Anterior cingulate cortex (tissue), 58 donors: ENCODE measurements at regions not wholly inside any gene's neighbourhood (a gene's known extent, or its start where the extent isn't known, plus 50 kb on each side); places are given as distances from the start of the nearest gene placed in this dataset.
"Not testable (repeated sequence)": the region's sequence is repeated elsewhere in the genome, so short reads cannot be mapped to it uniquely, and the experiment has no call there.

Experiments
- DNase-seq, 58 donors: peaks; one replicate each; lab custom pipeline; 2025; lab: John Stamatoyannopoulos, UW

DNA sequence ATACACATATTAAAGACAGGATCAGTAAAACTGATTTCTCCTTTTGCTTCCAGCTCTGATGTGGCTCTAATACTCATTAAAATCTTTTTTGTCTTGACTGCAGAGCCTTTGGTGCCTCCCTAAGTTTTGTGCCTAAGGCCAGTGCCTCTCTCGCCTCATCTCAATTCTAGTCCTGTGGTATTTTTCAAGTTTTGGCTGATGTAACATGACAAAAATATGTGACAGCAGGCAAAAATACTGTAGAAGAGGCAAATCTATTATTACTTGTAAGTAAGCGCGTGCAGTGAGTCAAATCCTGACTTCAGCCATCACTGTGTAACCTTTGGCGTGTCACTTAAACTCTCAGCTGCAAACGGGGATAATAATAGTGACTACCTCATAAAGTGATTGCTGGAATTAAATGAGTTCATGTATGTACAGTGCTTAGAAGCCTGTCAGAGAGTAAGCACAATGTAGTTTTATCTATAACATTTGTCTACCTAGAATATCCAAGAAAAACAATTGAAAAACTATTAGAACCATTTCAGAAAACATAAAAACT is 74.0 kb downstream of the MAB21L3 start:
- DNase-seq, result no peak

DNA sequence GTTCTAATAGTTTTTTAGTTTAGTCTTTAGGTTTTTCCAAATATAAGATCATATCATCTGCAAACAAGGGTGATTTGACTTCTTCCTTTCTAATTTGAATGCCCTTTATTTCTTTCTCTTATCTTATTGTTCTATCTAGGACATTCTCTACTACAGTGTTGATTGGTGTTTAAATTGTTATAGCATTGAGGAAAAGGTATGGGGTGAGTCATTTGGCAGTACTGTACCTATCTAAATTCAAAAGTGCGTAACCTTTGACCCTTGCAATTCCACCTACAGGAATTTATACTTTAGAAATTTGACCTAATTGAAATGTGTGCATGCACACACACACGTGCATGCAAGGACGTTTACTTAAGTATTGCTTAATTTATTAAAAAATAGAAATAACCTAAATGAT is 78.3 kb downstream of the MAB21L3 start:
- no peak for DNase-seq

DNA sequence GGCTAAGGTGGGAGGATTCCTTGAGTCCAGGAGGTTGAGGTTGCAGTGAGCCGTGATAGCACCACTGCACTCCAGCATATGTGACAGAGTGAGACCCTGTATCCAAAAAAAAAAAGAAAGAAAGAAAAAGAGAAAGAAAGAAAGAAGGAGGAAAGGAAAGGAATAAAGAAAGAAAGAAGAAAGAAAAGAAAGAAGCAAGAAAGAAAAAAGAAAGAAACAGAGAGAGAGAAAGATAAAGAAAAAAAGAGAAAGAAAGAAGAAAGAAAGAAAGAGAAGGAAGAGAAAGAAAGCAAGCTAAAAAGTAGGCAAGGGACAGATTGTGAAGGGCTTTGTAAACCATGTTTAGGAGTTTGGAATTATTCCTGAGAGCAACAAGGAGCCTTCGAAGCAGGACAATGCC is 80.1 kb downstream of the MAB21L3 start:
- no peak for DNase-seq

DNA sequence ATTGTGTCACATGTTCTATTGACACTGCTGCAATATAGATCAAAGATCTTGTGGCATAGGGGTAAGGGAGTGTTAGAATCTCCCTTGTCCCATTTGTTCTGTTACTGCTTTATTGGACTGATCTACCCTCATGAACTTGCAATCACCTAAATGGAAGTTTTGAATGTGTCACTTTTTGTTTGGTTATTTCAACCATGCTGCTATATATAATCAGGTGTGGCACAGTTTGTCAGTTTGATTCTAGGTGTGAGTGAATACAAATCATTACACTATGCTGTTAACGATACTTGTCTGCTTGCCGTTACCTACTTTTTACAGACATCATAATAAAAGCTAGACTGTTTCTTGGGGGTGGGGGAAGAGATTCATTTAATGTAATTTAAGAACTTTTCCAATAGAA is 82.6 kb downstream of the MAB21L3 start:
- DNase-seq, result no peak

DNA sequence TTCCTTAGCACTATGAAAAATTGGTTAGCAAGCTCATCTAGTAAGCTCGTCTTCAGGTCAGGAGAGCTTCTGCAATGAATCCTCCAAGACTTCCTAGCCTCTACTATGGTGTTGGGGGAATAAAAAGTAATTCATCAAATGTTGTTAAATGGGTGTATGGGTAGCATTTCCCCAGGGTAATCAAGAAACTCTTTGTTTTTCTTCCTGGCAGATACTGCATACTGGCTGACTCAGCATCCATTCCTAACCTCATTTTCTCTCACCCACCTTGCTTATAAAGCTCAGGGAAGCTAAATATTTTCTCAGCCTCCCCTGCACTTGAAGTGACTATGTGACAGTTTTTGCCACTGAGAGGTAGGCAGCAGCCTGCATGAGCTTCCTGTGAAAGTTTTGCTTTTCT is 83.4 kb downstream of the MAB21L3 start:
- no peak for DNase-seq

DNA sequence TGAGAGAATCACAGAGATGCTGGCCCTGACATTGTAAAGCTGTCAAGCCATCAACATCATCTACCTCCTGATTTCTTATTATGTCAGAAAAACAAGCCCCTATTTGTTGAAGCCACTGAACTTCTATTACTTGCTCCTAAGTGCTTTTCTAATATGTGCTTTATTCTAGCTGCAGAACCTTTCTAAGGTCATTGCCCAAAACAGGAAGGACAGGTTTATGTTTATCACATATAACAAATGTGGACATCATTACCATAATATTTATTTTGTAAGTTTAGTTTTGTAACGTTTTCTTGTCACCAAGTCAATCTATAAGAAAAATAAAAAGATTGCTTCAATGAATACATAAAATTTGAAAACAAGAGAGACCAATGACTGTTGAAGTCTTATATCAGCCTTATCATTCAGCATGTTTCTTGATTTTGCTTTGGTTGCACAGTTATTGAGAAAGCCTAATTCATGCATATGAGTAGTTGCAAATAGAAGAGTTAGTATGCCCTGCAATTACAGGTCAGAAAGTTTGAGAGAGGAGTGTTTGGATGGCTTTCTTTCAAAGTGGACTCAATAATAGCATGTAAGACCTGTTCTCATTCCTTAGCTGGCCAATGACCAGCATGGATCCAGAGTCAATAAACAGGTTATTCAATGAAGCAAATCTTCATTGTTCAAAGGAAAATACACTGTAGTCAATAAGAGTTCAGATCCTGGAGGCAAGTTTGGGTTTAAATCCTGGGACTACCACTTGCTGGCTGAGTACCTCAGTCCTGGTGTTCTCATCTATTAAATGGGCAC is 84.1 kb downstream of the MAB21L3 start:
- DNase-seq, result no peak

DNA sequence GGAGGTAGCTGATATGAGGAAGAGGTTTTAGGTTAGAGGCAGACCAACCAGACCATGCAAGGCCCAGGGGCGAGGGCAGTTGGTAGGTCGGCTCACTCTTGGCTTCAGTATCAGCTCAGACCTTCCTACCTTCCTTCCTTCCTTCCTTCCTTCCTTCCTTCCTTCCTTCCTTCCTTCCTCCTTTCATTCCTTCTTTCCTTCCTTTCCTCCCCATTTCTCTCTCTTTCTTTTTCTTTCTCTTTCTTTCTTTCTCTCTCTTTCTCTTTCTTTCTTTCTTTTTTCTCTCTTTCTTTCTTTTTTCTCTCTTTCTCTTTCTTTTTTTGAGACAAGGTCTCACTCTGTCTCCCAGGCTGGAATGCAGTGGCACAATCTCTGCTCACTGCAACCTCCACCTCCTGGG is 89.1 kb downstream of the MAB21L3 start:
- DNase-seq, result not testable (repeated sequence)

DNA sequence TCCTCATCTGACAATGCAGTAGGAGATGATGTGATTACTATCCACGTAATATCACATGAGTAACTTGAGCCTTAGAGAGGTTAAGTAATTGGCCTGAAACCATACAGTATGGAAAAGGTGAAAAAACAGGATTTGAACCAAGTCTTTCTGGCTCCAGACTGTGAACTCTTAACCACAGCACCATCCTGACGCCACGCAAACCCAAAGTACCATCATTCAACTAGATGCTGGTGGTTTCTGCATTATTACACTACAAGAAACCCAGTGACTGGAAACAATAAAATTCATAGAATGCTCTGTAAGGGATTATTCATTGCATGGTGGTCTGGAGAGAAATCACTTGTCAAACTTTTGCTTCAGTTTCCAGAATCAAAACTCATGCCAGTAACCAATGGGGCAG is 90.7 kb downstream of the MAB21L3 start:
- DNase-seq, result no peak

DNA sequence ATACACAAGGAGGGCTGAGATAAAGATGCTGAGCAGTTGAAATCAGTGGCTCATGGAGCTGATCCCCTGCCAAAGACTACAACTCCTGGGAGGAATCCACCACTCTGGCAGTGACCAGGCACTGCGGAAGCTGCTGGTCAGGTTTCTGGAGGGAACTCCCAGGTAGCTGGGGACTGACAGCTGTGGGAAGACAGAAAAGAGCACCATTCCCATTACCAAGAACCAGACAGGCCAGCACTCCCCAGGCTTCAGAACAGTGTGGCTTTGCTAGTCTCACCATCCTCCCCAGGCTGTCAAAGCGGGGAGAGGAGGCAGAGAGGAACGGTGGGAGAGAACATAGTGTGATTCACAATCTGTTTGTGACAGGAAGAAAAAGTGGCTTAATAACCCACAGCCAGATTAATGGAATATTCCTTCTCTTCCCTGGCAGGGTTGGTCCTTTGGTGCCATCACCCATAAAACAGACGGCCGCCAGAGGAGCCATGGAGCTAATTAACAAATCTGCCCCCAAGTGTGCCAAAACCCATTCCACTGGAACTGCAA is 92.1 kb downstream of the MAB21L3 start:
- DNase-seq, result peak in 2 of 58 donors; percentile 4 to 6

DNA sequence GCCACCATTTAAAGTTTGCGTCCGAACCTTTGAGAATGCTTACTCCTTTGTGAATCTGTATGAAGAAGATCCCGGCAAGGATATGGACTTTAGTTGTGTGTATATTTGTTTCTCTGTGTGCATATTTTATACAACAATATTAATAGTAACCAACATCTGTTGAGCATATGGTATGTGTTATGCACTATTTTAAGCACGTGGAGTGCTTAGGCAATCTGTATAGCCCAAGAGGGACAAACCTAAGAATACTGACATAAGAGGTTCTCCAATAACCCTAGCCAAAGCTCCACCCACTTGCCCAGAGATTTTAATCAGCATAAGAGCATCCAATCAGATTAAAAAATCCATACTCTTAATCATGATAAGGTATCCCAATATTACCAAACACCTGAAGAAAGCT is 92.7 kb downstream of the MAB21L3 start:
- no peak for DNase-seq

DNA sequence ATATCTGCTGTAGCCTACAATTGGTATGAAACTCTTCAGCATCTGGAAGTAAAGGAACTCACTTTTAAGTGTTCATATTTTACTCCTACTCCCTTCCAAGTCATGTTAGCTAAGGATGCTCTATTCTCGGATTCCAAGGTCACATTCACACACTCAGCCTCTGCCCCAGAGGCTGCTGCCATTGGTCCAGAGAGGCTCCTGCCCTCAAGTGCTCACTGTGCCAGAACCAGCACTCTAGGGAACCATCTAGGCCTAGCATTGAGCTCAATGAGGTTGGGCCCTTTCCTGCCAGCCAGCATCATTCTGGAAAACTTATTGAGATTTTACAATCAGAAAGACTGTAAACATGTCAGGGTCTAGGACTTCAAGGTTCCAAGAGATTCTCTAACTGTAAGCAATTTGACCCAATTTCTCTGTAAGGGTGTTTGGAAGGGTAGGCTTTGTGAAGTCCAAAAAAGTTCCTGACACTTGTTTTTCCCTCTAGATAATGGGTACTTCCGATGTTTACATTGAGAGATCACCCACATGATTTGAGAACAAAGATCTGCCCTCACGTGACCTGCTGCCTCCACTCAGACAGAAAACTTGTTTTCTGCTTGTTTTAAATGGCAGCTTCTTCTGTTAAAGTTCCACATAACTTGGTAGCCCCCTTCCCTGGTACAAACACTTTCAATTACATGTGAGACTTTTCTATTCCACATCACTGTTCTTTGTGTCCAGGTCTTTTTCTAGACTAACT is 94.9 kb downstream of the MAB21L3 start:
- DNase-seq, result no peak

DNA sequence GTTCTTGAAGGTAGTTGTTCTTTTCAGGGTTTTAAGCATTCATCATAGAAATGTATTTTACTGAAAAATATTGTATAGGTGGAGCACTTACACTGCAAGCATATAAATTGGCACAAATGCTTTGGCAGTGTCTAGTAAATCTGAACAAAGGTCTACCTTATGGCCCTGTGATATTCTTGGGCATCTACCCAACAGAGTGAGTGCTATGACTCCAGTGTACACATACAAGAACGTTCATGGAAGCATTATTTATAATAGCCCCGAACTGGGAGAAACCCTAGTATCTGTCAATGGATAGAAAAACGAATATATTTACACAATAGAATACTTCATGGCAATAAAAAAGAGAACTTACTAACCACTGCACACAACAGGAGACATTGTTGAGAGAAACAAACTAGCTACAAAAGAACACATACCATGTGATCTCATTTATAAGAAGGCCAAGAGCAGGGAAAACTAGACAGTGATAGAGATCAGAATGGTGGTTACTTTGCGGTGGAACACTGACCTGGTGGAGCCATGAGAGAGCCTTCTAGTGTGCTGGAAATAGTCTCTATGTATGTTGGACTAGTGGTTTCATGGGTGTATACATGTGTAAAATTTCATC is 96.0 kb downstream of the MAB21L3 start:
- DNase-seq, result no peak

DNA sequence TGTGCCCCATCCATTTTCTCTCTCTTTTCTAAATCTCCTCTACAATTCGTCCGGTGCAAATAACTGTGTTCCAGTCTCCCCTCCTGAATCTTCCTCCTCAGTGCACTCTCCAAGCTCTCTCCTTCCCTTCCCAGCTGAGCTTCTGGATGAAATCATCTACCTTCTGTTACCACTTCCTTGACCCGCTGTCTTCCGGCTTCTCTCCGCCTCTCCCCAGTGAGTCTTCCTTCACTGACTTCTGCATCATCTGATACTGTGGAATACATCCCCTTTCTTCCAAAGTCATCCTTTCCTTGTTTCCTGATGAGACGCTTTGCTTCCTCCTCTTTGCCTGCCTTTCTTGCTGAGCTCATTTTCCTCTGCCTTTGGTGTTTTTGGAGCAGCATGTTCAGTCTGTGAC is 96.9 kb downstream of the MAB21L3 start:
- DNase-seq, result no peak

DNA sequence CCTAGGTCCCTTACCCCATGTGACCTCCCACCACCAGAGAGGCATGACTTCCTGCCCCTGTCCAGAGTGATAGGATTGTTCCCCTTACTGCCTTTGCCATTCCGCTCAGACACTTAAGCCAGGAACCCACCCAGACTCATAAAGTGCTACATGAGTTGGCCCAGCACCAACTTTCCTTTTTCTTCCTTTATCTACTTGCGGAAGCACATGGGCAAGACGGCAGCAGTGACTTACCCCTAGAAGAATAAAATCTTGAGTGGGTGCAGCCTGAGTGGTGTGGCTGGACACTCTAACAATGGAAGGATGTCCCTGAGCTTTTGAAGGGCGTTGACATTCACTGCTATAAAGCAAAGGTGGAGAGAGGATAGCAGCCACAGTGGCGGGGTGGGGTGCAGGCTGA is 100.1 kb downstream of the MAB21L3 start:
- no peak for DNase-seq

DNA sequence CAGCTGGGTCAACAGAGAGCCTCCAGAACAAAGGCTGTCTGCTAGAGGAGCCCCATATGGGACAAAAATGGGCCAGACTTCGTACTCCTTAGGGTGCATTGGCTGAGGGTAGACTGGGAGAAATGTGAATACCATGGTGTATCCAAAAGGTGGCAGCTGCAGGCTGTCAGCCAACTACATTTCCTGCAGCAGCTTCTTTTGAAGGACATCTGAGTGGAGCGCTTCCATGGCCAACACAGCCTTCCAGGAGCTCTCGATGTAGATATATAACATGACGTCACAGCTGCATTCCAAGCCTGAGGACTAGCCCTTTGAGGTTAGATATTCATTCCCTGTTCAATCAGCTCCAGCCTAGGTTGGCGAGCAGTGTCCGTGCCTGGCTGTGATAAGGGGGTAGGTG is 107.7 kb downstream of the MAB21L3 start:
- no peak for DNase-seq

DNA sequence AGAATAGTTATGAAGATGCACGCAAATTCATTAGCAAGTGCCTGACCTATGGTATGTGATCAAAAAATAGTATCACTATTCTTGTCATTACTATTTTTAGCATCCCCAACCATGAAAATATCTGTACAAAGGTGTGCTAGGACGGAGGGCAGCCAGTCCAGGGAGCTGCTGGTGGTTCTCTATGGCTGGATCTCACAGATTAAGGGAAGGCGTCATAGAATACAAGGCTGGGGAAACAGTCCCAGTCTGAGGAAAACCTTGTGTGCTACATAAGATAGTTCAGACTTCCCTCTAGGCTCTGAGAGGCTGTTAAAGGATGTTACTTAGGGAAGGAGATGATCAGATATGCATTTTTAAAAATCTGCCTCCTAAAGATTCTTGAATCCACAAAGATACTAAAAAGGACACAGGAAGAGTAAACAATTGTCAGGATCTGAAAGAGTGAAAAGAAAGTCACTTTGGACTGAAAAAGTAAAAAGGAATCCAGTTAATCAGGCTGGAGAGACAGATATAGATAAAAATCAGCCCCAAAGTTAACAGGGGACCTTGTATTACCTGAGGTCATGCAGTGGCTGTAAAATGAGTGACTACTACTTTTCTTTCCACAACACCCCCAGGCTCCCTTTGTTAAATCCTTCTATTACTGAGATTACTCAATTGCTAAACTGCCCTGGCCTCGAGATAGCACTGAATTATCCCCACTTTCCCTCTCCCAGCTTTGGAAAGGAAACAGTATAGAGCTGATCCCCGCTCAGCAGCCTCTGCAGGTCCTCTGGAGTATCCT is 108.6 kb downstream of the MAB21L3 start:
- DNase-seq, result no peak

DNA sequence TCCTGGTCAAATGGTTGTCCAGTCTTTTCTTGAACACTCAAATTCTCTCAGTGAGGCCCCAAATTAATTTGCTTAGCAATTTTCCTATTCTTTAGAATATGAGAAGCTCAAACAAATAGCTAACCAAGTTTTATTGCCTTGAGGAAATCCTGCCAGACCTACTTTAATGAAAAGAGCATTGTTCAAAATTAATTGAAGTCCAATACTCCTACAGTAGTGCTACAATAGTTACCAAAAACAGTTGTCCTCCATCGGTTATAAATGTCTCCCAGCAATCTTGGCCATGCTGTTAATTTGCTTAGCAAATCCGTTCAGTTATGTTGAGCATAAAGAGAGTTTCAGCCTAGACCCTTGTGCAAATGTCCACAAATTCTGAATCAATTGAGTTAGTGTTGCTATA is 112.9 kb downstream of the MAB21L3 start:
- DNase-seq, result no peak

DNA sequence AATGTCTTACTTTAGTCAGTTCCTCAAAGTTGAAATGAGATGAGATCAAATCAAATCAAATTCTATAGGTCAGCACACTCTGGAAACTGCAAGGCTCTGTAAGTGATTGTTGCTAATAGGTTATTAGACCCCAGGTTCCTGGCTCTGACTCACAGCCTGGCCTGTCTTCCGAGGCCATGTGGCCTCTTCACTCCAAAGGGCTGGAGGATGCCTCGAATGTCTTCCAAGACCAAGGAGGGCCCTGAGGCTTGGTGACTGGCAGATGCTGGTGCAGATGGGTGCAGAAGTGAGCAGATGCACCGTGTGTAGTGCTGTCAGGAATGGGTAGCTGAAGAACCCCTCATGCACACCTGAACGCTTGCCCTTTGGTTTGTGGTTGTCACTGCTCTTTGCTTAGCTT is 113.4 kb downstream of the MAB21L3 start:
- no peak for DNase-seq

DNA sequence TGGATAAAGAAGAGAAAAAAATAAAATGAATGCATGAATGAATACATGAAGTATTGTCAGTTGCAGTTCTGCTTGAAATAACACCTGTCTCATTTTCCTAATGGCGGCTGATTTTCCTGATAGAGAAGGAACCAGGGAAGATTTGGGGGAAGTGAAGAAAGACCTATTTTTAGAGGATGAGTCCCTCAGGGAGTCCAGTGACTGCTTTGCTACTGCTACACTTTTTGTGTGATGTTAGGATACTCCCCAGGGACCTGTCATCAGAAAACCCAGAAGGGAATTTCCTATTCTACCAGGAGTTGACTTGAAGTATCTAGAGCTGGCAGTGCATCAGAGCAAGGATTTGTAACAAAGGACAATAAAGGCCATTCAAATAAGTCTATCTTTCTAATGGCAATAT is 114.8 kb downstream of the MAB21L3 start:
- no peak for DNase-seq

DNA sequence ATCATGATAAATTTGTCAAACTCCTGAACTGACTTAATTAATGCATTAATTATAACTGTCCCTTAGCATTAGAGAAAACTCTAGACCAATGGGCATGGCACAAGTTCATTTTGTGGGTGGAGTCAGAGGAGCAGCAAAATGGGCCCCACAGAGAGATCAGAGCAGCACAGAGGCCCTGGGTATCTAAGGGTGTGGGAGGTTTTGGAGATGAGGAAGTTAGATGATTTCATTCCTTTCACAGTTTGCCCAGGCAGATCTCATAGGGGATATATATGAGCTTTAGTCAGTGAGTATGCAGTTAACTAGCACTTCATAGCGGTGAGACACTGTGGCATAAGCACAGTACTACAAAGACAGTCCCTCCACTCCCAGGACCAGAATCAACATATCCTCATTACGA is 117.3 kb downstream of the MAB21L3 start:
- no peak for DNase-seq
